NCI-H524 (cell line): ENCODE measurements at regions not wholly inside any gene's neighbourhood (a gene's known extent, or its start where the extent isn't known, plus 50 kb on each side); places are given as distances from the start of the nearest gene placed in this dataset.
"Not testable (repeated sequence)": the region's sequence is repeated elsewhere in the genome, so short reads cannot be mapped to it uniquely, and the experiment has no call there.

ENCODE experiments used
- DNase-seq, 2 experiments: peaks; one replicate each; lab custom pipeline; 2025; lab: John Stamatoyannopoulos, UW

DNA sequence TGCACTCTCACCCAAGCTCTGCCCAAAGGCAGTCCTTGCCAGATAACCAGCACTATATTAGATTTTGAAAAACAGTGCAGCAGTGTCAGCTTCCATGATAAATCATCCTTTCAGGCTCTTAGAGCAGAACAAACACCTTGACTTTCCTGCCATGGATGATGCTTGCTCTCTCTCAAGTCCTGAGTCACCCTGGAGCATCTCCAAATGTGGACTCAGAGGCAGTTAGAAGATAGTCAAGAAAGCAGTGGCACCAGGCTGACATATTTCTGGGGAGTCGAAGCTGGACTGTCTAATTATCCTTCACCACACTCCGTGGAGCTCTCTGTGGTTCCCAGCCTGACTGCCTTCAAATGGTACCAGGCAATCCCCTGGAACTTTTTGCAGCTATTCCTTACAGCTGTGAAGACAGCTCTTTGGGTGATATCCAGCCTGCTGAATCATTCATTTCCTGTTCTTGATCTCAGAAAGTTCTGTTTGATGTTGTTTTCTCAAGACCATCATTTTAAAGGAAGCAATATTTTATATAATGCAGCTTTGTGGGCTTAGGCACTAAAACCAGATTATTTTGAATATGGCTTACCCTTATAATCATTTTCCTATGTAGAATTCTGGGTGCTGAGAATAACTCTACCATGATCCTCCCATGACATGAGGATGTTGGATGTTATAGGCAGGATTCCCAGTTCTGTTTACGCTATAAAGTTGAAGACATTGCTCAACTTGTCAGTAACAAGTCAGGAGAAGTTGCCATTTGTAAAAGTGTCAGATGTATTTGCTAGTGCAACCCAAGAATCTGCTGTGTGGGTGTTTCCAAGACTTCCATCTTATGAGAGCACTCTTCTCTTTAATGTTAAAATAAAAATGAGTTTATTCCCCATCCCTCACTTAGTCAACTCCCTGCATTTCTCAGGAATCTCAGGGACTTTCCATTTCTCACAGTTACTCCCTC lies 233.8 kb downstream of the C7orf25 start:
- DNase-seq, result no peak

- no peak for DNase-seq
These were observed 237.3 kb downstream of the C7orf25 start for GRCh38 chr7:42674541-42674940.

DNA sequence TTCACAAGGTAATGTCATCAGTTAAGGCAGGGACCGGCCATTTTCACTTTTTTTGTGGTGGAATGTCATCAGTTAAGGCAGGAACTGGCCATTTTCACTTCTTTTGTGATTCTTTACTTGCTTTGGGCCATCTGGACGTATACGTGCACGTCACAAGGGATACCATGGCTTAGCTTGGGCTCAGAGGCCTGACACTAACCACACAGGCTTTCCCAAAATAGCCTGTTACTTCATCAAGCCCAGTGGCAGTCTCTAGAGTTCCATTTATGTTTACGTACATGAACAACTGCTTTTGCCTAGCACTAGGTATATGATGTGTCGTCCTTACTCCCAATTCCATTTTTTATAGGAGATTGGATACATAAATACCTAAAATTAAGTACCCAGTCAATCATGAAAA lies 237.9 kb downstream of the C7orf25 start:
- DNase-seq, result no peak

GRCh38 chr7:42672339-42672999 lies 239.4 kb downstream of the C7orf25 start:
- DNase-seq, result no peak

- DNase-seq, result no peak
These were observed 240.2 kb downstream of the C7orf25 start for GRCh38 chr7:42671627-42672026.

DNA sequence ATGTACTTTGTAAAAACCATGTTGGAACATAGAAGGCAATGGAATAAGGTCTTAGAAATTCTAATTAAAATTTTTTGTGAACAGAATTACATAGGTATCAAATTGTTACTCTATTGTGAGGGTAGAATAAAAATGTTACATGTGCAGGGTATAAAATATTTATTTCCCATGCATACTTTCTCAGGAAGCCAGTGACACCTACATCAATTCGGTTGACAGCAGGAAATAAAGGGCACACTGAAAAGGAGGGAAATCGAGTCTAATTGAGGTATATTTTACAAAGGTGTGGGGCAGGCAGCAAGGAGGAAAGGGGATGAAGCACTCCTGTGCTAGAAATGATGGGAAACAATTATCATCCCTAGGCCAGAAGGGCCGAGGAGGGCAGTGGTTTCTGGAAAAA lies 244.9 kb downstream of the C7orf25 start:
- no peak for DNase-seq

DNA sequence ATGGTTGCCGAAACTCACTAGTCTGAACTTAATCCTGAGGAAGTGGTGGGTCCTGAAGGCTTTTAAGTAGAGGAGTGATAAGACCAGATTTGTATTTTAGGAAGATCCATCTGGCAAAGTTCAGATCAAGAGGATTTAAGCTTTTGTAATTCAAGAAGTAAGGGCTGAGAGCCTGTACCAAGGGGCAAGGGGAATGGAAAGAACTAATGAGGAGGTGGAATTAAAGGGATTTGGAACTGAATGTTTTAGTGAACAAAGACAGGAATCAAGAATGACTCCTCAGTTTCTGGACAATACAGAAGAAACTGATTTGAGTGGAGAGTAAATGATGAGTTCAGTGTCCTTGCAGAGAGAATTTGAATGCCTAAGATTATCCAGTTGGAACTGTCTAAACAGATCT lies 249.0 kb downstream of the C7orf25 start:
- DNase-seq, result peak in 1 of 2 experiments; percentile 15

DNA sequence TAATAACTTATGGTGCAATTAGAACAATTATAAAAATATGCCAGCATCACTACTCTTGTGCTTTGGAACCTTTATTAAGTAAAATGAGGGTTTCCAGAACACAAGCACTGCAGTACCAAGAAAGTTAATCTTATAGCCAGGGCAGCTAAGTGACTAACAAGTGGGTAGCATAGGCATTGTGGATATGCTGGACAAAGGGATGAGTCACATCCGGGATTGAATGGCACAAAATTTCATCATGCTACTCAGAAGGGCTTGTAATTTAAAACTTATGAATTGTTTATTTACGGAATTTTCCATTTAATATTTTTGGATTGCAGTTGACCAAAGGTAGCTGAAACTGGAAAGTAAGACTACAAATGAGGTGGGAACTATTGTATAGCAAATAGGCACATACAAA lies 250.6 kb downstream of the C7orf25 start:
- DNase-seq, result no peak

GRCh38 chr7:42650701-42651100 lies 261.2 kb downstream of the C7orf25 start:
- DNase-seq, result no peak

GRCh38 chr7:42650171-42650570 lies 261.7 kb downstream of the C7orf25 start:
- DNase-seq, result no peak

GRCh38 chr7:42645906-42646305 lies 266.0 kb downstream of the C7orf25 start:
- DNase-seq, result no peak

DNA sequence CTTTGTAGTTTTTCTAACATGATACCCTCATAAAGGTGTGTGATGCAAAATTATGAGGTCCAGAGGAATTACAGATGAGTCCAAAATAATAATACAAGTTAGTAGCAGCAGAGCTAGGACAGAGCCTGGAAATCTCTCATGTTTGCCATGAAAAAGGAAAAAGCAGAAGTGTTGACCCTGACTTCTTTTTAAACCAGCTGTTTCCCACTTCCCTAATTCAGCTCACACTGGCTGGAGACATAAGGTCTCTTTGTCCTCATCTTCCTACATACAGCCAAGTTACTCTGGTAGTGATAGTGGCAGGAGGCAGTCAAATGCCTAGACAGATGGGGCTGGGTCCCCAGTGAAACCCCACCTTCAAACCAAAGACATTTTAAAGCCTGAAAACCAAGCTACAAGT lies 269.2 kb downstream of the C7orf25 start:
- no peak for DNase-seq

GRCh38 chr7:42639930-42640329 lies 271.9 kb downstream of the C7orf25 start:
- DNase-seq, result no peak

DNA sequence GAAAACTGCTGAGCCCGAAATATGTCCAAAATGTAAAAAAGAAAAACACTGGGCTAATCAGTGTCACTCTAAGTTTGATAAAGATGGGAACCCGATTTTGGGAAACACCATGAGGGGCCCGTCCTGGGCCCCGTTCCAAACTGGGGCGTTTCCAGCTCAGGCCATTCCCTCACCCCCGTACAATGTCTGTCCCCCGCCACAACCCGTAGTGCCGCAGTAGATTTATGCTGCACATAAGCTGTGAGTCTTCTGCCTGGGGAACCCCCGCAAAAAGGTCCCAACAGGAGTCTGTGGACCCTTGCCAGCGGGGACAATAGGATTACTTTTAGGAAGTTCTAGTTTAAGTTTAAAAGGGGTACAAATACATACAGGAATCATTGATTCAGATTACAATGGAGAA lies 275.5 kb downstream of the C7orf25 start:
- not testable (repeated sequence) for DNase-seq

DNA sequence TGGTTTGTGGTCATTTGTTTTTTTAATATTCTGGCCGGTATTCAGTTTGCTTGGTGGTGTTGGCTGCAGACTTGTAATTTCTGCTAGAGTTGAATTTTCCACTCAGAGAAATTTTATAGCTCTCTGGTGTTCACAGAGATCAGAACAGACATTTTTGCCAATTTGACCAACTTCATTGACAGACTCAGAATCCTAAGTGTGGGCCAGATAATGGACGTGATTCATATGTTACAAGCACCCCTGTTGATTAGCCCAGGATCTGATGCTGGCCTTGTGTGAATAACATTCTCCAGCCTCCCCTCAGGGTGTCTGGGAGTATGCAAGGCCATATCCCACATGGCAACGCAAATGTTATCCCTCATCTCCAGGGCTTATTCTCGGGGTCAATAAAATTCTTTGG lies 283.8 kb downstream of the C7orf25 start:
- no peak for DNase-seq

- DNase-seq, result no peak
These were observed 284.2 kb downstream of the C7orf25 start for GRCh38 chr7:42627626-42628025.

GRCh38 chr7:42627101-42627500 lies 284.8 kb downstream of the C7orf25 start:
- DNase-seq, result no peak

- no peak for DNase-seq
These were observed 286.4 kb downstream of the C7orf25 start for GRCh38 chr7:42625421-42625820.

- DNase-seq, result no peak
These were observed 287.4 kb downstream of the C7orf25 start for GRCh38 chr7:42624471-42624870.

GRCh38 chr7:42621543-42622219 lies 290.2 kb downstream of the C7orf25 start:
- DNase-seq, result no peak

GRCh38 chr7:42618651-42619360 lies 293.1 kb downstream of the C7orf25 start:
- no peak for DNase-seq

DNA sequence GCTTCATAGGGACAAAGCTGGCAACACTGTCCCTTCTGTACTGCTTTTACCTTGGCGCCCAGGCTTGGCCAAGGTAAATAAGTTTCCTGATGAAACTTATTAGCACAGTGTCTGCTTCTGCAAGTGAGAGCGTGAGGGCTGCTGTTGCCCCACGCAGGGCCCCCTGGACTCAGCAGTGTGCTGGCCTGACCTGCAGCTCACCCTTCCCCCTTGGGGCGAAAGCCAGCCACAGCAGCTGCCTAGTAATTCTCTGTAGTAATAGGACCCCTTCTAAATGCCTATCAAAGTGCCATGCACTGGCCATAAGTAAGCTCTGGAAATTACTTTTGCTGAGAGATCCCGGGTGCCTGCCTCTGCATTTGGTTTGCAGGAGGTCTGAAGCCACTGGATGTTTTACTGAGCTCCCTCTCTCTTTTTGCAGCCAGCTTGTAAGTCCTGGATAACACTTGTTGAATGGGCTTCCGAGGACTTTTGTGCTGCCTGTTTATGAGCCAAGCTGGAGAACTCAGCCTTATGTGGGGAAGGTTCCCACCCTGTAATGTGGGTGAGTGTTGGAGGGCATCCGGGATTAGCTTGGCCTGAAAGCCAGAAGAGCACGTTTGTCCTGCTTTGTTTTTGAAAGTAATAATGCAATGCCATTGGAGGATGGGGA lies 293.9 kb downstream of the C7orf25 start:
- no peak for DNase-seq
